ENCODE measurements at regions not wholly inside any gene's neighbourhood (a gene's known extent, or its start where the extent isn't known, plus 50 kb on each side); places are given as distances from the start of the nearest gene placed in this dataset.
A peak's percentile ranks its signal among the peaks of the same experiment; 100 is the strongest.

DNA sequence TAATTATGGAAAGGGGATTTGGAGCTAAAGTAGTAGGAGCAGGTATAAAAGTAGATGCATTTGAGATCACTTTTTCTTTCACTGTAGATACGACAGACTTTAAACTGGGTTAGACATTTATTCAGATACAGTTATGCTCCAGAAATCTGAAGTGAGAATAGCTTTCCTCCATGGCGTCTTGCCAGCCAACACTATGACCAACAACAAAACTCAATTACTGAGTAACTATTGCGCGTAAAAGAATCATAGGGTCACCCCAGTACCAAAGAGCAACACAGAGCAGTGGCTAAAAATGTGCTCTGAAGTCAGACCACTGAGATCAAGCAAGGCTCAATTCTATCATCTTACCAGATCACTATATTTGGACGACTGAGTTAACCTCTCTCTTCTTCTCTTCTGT lies 262.5 kb upstream of the SORCS1 start:
- no peak for DNase-seq (ENCODE audit: low read depth)
- no peak for TF ChIP-seq CTCF (IDR thresholded peaks at IDR 0.05; ENCODE audit: low read depth, low read length, missing control alignments)
- H3K4me3 ChIP-seq (ENCODE audit: low read depth, low read length) = no peak overlapping the region

DNA sequence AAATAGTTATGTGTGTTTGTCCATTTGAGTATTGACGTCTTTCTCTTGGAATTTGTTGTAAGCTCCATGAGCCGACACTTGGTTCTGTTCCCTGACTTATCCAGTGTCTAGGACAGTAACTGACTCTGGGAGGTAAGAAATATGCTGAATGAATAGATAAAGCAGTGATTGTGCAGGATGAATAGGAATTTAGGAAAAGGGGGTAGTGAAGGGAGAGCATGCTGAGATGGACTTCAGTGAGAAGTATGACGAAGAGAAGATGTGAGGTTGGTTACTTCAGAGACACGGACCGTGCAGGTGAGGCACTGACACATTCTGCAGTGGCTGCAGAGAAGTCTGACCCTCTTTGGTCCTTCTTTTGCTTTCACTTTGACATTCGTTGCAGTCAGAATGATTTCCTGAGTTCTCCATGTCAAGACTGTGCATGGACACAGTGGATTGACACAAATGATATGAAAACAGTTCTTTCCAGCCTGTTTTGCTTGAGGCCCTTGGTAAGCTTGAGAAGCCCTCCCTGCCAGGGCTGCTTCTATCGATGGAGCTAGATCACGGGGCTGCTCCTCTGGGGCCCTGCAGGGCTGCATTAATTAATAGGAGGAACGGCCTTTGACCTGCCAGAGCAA lies 261.5 kb upstream of the SORCS1 start:
- TF ChIP-seq CTCF (IDR thresholded peaks at IDR 0.05; ENCODE audit: low read depth, low read length, missing control alignments) = no peak
- no peak for DNase-seq (ENCODE audit: low read depth)

DNA sequence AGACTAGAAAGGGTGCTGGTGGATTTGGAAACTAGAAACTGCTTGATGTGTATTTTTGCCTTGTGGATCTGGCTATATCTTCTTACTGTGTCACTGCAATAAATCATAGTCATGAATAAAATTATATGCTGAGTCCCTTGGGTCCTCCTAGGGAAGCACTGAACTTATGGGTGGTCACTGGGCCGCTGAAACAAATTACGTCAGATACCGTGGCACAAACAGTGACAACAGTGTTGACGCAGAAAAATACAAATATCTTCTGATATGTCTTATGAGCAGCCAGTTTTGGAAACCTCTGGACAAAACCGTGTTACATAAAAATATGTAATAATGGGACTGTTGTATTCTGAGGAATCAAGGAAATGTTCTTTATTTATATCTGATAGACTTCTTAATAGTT lies 260.1 kb upstream of the SORCS1 start:
- H3K4me3 ChIP-seq (ENCODE audit: low read depth, low read length) = no peak overlapping the region
- no peak for DNase-seq (ENCODE audit: low read depth)
- no peak for TF ChIP-seq CTCF (IDR thresholded peaks at IDR 0.05; ENCODE audit: low read depth, low read length, missing control alignments)

More for the DNA sequence above, 261.5 kb upstream of the SORCS1 start:
- peak overlapping the region; percentile 15 for H3K4me3 ChIP-seq (ENCODE audit: low read depth, low read length)

GRCh38 chr10:107423903-107424302 lies 259.4 kb upstream of the SORCS1 start:
- no peak for TF ChIP-seq CTCF (IDR thresholded peaks at IDR 0.05; ENCODE audit: low read depth, low read length, missing control alignments)

GRCh38 chr10:107422681-107423080 lies 258.2 kb upstream of the SORCS1 start:
- H3K4me3 ChIP-seq (ENCODE audit: low read depth, low read length) = no peak overlapping the region
- no peak for TF ChIP-seq CTCF (IDR thresholded peaks at IDR 0.05; ENCODE audit: low read depth, low read length, missing control alignments)
- DNase-seq (ENCODE audit: low read depth) = no peak

More at GRCh38 chr10:107423903-107424302, 259.4 kb upstream of the SORCS1 start:
- no peak for DNase-seq (ENCODE audit: low read depth)
- H3K4me3 ChIP-seq (ENCODE audit: low read depth, low read length) = no peak overlapping the region

DNA sequence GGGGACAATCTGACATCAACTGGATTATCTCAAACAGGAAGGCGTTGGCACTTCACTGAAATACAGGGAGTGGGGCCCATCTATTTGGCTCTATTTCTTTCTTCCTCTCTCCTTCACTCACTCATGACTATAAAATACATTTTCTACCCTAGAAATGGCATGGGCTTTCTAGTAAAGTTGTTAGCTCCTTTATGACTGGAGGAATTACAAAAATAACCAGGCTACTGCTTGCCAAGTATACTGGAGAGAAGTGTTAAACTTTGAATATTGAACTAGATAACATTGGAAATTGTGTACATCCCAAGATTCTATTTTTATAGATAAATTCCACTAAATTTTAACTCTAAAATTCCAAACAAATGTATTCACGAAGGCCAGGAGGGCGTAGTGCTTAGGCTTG lies 255.7 kb upstream of the SORCS1 start:
- no peak overlapping the region for H3K4me3 ChIP-seq (ENCODE audit: low read depth, low read length)
- TF ChIP-seq CTCF (IDR thresholded peaks at IDR 0.05; ENCODE audit: low read depth, low read length, missing control alignments) = no peak
- no peak for DNase-seq (ENCODE audit: low read depth)
